Bone marrow (tissue), 2 donors: ENCODE measurements at regions not wholly inside any gene's neighbourhood (a gene's known extent, or its start where the extent isn't known, plus 50 kb on each side); places are given as distances from the start of the nearest gene placed in this dataset.

Source experiments
- DNase-seq, 2 donors: peaks; one replicate each; lab custom pipeline; 2025; lab: John Stamatoyannopoulos, UW

DNA sequence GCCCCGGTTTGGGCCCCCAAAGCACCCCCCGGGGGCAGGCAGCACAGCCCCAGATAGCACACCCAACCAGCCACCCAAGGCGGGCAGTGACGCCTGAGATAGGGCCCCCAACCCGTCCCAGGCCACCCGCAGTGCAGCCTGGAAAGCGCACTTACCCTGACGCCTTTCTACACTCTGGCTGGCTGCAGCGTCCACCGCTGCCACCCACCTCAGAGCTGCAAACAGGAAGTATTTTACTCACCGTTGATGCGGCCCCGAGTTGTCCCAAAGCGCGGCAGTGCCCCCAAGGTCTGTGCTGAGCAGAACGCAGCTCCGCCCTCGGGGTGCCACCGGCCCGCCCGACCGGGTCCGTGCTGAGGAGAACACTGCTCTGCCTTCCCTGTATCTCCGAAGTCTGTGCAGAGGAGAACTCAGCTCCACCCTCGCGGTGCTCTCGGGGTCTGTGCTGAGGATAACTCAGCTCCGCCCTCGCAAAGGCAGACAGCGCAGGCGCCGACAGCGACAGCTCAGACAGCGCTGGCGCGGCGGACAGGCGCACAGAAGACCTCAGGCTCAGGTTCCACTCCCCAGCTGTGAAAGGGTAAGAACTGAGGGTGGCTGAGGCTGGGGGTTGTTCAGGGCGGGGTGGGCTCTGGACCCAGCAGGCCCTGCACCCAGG is 786.9 kb downstream of the CDY1 start:
- DNase-seq: no peak

DNA sequence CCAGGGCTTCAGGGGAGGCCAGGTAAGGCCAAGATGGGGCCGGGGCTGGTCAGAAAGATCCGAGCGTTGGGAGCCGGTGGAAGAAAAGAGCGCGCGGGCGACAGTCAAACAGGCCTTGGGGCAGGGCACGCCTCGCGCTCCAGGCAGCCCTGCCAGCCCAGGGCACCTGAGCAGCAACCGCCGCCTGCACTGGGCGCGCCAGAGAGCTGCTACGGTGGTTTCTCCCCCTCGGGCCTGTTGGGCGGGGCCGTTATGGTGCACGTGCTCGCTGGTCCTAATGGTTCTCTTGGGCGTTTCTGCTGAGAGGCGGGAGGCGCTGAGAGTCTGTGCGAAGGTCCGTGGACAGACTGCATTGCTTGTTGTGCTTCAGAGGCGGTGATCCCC is 787.4 kb downstream of the CDY1 start:
- no peak for DNase-seq
